Vagina (tissue), 2 donors: ENCODE measurements at regions not wholly inside any gene's neighbourhood (a gene's known extent, or its start where the extent isn't known, plus 50 kb on each side); places are given as distances from the start of the nearest gene placed in this dataset.

Source experiments
- CTCF ChIP-seq, 3 experiments: fragments of 450-650 bp in 2 of 3; fragments of 200-600 bp in 1 of 3; sonication (generic) in 1 of 3; IDR thresholded peaks; one replicate each; pipeline ENCODE4 v1.5.1; 2017 to 2019; ENCODE audit warnings: antibody characterized with exemption in 3 of 3, mild to moderate bottlenecking in 2 of 3, moderate library complexity in 2 of 3
- POLR2A ChIP-seq, 2 donors: fragments of 450-650 bp; IDR thresholded peaks; one replicate each; pipeline ENCODE4 v1.6.1; 2017; ENCODE audit warnings: antibody characterized with exemption in 2 of 2, mild to moderate bottlenecking in 2 of 2, moderate library complexity in 2 of 2

GRCh38 chr6:16959789-16960188 is 142.1 kb upstream of the STMND1 start:
- TF ChIP-seq CTCF (IDR thresholded peaks at IDR 0.05) (no peak), POLR2A (IDR thresholded peaks at IDR 0.05) (no peak)
